CD14-positive monocyte (primary cell): ENCODE measurements at regions not wholly inside any gene's neighbourhood (a gene's known extent, or its start where the extent isn't known, plus 50 kb on each side); places are given as distances from the start of the nearest gene placed in this dataset.

Source experiments
- DNase-seq, 3 donors: peaks; one replicate each; pipeline ENCODE4 v3.0.0-alpha.2; 2011 to 2022
- H2AFZ ChIP-seq: 2 replicates; pipeline ENCODE4 v1.6.0; 2012; ENCODE audit warnings: mild to moderate bottlenecking, low read depth, low read length, inconsistent platforms; ENCODE audit not compliant: insufficient read depth, poor library complexity, severe bottlenecking
- H3K27ac ChIP-seq, 2 donors: 1 replicate in 1 of 2; 2 replicates in 1 of 2; pipeline ENCODE4 v1.5.1; 2012 to 2013; ENCODE audit warnings: low read length in 2 of 2, control low read depth in 1 of 2, inconsistent platforms in 1 of 2, low read depth in 1 of 2, mild to moderate bottlenecking in 1 of 2
- H3K27me3 ChIP-seq, 2 donors: one replicate each; pipeline versions ENCODE4 v1.6.0 to v1.6.1; 2011 to 2013; ENCODE audit warnings: low read length in 2 of 2; ENCODE audit not compliant: control insufficient read depth in 2 of 2, insufficient read depth in 2 of 2
- H3K36me3 ChIP-seq, 2 donors: replicated peaks in 1 of 2; 1 replicate in 1 of 2; 2 replicates in 1 of 2; pipeline versions ENCODE4 v1.5.1 to v1.6.1; 2012 to 2013; ENCODE audit warnings: low read length in 2 of 2, control low read depth in 1 of 2, inconsistent platforms in 1 of 2, mild to moderate bottlenecking in 1 of 2; ENCODE audit not compliant: insufficient read depth in 2 of 2, control insufficient read depth in 1 of 2
- H3K4me1 ChIP-seq, 2 donors: 1 replicate in 1 of 2; 2 replicates in 1 of 2; pipeline versions ENCODE4 v1.5.1 to v1.6.1; 2012 to 2013; ENCODE audit warnings: low read length in 2 of 2, control low read depth in 1 of 2, inconsistent platforms in 1 of 2, mild to moderate bottlenecking in 1 of 2, moderate library complexity in 1 of 2; ENCODE audit not compliant: insufficient read depth in 2 of 2, control insufficient read depth in 1 of 2
- H3K4me2 ChIP-seq: replicated peaks from 2 replicates; pipeline ENCODE3; 2012; ENCODE audit warnings: low read length, moderate library complexity, mild to moderate bottlenecking; ENCODE audit not compliant: poor library complexity, severe bottlenecking; ENCODE audit errors: extremely low read depth
- H3K4me3 ChIP-seq, 3 experiments: fragments of 200-600 bp in 1 of 3; sonication (generic) in 1 of 3; replicated peaks in 1 of 3; 1 replicate in 2 of 3; 2 replicates in 1 of 3; pipeline ENCODE4 v1.5.1; 2011 to 2013; ENCODE audit warnings: low read length in 3 of 3, mild to moderate bottlenecking in 3 of 3, control low read depth in 2 of 3, low read depth in 2 of 3, inconsistent platforms in 1 of 3, moderate library complexity in 1 of 3
- H3K79me2 ChIP-seq: 2 replicates; pipeline ENCODE4 v1.6.0; 2012; ENCODE audit warnings: mild to moderate bottlenecking, control low read depth, inconsistent platforms, low read length, moderate library complexity; ENCODE audit not compliant: insufficient read depth
- H3K9ac ChIP-seq: 2 replicates; pipeline ENCODE4 v1.6.0; 2017; ENCODE audit warnings: low read length, mild to moderate bottlenecking; ENCODE audit not compliant: insufficient read depth, poor library complexity, severe bottlenecking
- H3K9me3 ChIP-seq, 2 donors: replicated peaks in 1 of 2; 1 replicate in 1 of 2; 2 replicates in 1 of 2; pipeline versions ENCODE4 v1.5.1 to v1.6.1; 2012 to 2013; ENCODE audit warnings: low read length in 2 of 2, control low read depth in 1 of 2; ENCODE audit not compliant: control insufficient read depth in 1 of 2, insufficient read depth in 1 of 2
- H4K20me1 ChIP-seq: 2 replicates; pipeline ENCODE4 v1.6.0; 2012; ENCODE audit warnings: mild to moderate bottlenecking, low read length, control low read depth, moderate library complexity; ENCODE audit not compliant: insufficient read depth
- H3K27ac Mint-ChIP-seq, 7 donors: one replicate each; pipeline ENCODE4 v1.8.0; 2020; ENCODE audit warnings: mild to moderate bottlenecking in 7 of 7, mixed read lengths in 7 of 7, moderate library complexity in 6 of 7, inconsistent platforms in 2 of 7
- H3K27me3 Mint-ChIP-seq, 3 donors: one replicate each; pipeline ENCODE4 v1.8.0; 2021 to 2022; ENCODE audit warnings: low read depth in 3 of 3, mild to moderate bottlenecking in 3 of 3, mixed read lengths in 3 of 3, moderate library complexity in 3 of 3, inconsistent platforms in 1 of 3
- H3K36me3 Mint-ChIP-seq, 2 donors: one replicate each; pipeline ENCODE4 v1.8.0; 2020; ENCODE audit warnings: mixed read lengths in 2 of 2, inconsistent platforms in 1 of 2, mild to moderate bottlenecking in 1 of 2
- H3K4me1 Mint-ChIP-seq: one replicate; pipeline ENCODE4 v1.8.0; 2020; ENCODE audit warnings: mild to moderate bottlenecking, mixed read lengths
- H3K4me3 Mint-ChIP-seq, 2 donors: one replicate each; pipeline ENCODE4 v1.8.0; 2020; ENCODE audit warnings: mild to moderate bottlenecking in 2 of 2, mixed read lengths in 2 of 2, moderate library complexity in 1 of 2
- H3K9me3 Mint-ChIP-seq, 7 donors: one replicate each; pipeline ENCODE4 v1.8.0; 2020 to 2022; ENCODE audit warnings: mixed read lengths in 7 of 7, mild to moderate bottlenecking in 6 of 7, moderate library complexity in 6 of 7, inconsistent platforms in 2 of 7
- WGBS: methylation state at CpG from one replicate; pipeline ENCODE4 v1.1.5; 2013; ENCODE audit warnings: missing lambda C conversion rate; ENCODE audit not compliant: insufficient coverage; 5-methylcytosine and 5-hydroxymethylcytosine counted together
- intact Hi-C, 2 donors: fragments of 100-400 bp; cut with micrococcal nuclease; formaldehyde crosslinking; loops; one replicate each; pipeline versions ENCODE4 v1.15.0 to v1.15.1; 2023
- TF ChIP-seq, protein P1 (sequence below): fragments of 200-600 bp; IDR thresholded peaks from one replicate; pipeline ENCODE4 v1.8.0; 2022; ENCODE audit warnings: antibody characterized with exemption, mild to moderate bottlenecking

DNA sequence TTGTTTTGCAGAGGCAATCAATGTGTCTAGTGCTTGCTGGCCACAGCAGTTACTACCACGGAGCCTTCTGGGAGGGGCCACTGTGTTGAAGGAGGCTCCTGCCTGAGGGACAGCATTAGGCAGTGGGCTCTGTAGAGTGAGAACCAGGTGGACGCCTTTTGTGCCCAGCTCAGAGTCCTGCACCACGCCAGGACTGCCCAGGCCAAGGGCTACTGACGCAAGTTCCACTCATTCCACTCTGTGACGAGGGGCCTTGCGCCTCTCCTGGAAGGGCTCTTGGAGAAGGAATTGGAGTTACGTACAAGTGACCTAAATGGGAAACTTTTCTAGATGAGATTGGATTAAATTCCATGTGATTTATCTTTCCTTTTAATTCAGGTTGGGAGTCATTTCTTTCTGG is 102.8 kb upstream of the MAGEE2 start:
- Histone ChIP-seq H3K36me3 (no peaks in the 10 kb centered on the region), H3K27me3 (no peaks in the 10 kb centered on the region), H3K4me1 (no peaks in the 10 kb centered on the region), H3K79me2 (no peaks in the 10 kb centered on the region), H3K9me3 (peaks cover 0 to 2% of the 10 kb centered on the region in 2 donors), H3K4me3 (no peak overlapping the region), H3K4me2 (no peak overlapping the region), H2AFZ (no peak overlapping the region), H3K9ac (no peak overlapping the region), H3K27ac (no peak overlapping the region), H4K20me1 (no peaks in the 10 kb centered on the region)
- no peak for DNase-seq
- 60% methylated on average over 2 of the region's 7 CpGs for WGBS
- Mint-ChIP-seq H3K4me1 (no peaks in the 10 kb centered on the region), H3K36me3 (no peaks in the 10 kb centered on the region), H3K27ac (no peak overlapping the region), H3K9me3 (peaks cover 0 to 2% (median 2%) of the 10 kb centered on the region in 7 donors), H3K27me3 (no peaks in the 10 kb centered on the region), H3K4me3 (no peak overlapping the region)
- TF ChIP-seq, protein P1, sequence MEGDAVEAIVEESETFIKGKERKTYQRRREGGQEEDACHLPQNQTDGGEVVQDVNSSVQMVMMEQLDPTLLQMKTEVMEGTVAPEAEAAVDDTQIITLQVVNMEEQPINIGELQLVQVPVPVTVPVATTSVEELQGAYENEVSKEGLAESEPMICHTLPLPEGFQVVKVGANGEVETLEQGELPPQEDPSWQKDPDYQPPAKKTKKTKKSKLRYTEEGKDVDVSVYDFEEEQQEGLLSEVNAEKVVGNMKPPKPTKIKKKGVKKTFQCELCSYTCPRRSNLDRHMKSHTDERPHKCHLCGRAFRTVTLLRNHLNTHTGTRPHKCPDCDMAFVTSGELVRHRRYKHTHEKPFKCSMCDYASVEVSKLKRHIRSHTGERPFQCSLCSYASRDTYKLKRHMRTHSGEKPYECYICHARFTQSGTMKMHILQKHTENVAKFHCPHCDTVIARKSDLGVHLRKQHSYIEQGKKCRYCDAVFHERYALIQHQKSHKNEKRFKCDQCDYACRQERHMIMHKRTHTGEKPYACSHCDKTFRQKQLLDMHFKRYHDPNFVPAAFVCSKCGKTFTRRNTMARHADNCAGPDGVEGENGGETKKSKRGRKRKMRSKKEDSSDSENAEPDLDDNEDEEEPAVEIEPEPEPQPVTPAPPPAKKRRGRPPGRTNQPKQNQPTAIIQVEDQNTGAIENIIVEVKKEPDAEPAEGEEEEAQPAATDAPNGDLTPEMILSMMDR, result no peak
- intact Hi-C loops, result no loop called here

DNA sequence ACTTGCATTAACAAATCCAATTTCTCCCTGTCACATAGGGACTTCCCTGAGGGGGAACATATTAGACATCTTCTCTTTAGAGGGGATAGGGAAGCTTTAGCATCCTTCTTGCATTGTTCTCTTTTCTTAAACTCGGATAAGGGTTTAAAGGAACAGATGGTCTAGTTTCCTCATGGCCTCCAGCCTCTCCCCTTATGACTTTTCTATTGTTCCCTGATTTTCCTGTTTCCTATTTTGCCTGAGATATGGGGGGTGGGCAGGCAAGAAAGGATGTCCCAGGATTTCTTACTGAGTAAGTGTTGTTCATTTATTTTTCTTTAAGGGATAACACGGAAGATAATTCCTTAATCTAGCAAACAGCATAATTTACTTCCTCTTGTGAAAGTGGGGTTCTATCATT is 107.7 kb upstream of the MAGEE2 start:
- WGBS, result no CpG with 5 or more reads among the region's 2 CpGs
- TF ChIP-seq, protein P1, result no peak
- intact Hi-C loops, result no loop called here

More for the DNA sequence above, 107.7 kb upstream of the MAGEE2 start:
- peaks cover 0 to 7% (median 2%) of the 10 kb centered on the region in 7 donors for H3K9me3 Mint-ChIP-seq
- Histone ChIP-seq H3K4me2 (no peak overlapping the region), H3K36me3 (no peaks in the 10 kb centered on the region), H4K20me1 (no peaks in the 10 kb centered on the region), H3K27ac (no peak overlapping the region), H3K9ac (no peak overlapping the region), H2AFZ (no peak overlapping the region), H3K9me3 (peaks cover 0 to under 1% of the 10 kb centered on the region in 2 donors), H3K4me1 (no peaks in the 10 kb centered on the region), H3K4me3 (no peak overlapping the region), H3K79me2 (no peaks in the 10 kb centered on the region), H3K27me3 (no peaks in the 10 kb centered on the region)
- H3K27me3 Mint-ChIP-seq, result peaks cover 0 to 2% (median 0%) of the 10 kb centered on the region in 3 donors
- H3K4me3 Mint-ChIP-seq, result no peak overlapping the region
- H3K27ac Mint-ChIP-seq, result no peak overlapping the region
- DNase-seq, result no peak
- no peaks in the 10 kb centered on the region for H3K4me1 Mint-ChIP-seq
- H3K36me3 Mint-ChIP-seq, result no peaks in the 10 kb centered on the region
